ENCODE measurements at regions not wholly inside any gene's neighbourhood (a gene's known extent, or its start where the extent isn't known, plus 50 kb on each side); places are given as distances from the start of the nearest gene placed in this dataset.

DNA sequence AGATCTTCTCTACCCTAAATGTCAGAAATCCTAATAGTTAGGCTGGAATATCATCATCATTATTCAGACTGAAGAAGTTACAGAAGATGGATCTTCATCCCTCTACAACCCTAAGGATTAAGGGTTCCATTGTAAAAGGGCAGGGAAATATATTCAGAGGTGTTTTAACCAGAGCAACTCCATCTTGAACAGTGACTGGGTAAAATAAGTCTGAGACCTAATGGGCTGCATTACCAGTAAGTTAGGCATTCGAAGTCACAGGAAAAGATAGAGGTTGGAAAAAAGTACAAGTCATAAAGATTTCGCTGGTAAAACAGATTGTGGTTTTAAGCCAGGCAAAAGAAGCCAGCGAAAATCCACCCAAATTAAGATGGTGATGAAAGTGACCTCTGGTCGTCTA is 968.7 kb downstream of the CNTNAP5 start:
- DNase-seq (no peak), ATAC-seq (no peak)
- intact Hi-C loops (cut with DNase I) = no loop called here
- H3K4me1 ChIP-seq = no peaks in the 10 kb centered on the region
- H3K27me3 ChIP-seq (ENCODE audit: low read depth) = no peaks in the 10 kb centered on the region
- no peaks in the 10 kb centered on the region for H3K36me3 ChIP-seq
- TF ChIP-seq, protein P1, sequence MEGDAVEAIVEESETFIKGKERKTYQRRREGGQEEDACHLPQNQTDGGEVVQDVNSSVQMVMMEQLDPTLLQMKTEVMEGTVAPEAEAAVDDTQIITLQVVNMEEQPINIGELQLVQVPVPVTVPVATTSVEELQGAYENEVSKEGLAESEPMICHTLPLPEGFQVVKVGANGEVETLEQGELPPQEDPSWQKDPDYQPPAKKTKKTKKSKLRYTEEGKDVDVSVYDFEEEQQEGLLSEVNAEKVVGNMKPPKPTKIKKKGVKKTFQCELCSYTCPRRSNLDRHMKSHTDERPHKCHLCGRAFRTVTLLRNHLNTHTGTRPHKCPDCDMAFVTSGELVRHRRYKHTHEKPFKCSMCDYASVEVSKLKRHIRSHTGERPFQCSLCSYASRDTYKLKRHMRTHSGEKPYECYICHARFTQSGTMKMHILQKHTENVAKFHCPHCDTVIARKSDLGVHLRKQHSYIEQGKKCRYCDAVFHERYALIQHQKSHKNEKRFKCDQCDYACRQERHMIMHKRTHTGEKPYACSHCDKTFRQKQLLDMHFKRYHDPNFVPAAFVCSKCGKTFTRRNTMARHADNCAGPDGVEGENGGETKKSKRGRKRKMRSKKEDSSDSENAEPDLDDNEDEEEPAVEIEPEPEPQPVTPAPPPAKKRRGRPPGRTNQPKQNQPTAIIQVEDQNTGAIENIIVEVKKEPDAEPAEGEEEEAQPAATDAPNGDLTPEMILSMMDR (IDR thresholded peaks at IDR 0.05) = no peak
- no peak overlapping the region for H3K27ac ChIP-seq
- no peak overlapping the region for H3K4me3 ChIP-seq
- H3K9me3 ChIP-seq = no peaks in the 10 kb centered on the region

DNA sequence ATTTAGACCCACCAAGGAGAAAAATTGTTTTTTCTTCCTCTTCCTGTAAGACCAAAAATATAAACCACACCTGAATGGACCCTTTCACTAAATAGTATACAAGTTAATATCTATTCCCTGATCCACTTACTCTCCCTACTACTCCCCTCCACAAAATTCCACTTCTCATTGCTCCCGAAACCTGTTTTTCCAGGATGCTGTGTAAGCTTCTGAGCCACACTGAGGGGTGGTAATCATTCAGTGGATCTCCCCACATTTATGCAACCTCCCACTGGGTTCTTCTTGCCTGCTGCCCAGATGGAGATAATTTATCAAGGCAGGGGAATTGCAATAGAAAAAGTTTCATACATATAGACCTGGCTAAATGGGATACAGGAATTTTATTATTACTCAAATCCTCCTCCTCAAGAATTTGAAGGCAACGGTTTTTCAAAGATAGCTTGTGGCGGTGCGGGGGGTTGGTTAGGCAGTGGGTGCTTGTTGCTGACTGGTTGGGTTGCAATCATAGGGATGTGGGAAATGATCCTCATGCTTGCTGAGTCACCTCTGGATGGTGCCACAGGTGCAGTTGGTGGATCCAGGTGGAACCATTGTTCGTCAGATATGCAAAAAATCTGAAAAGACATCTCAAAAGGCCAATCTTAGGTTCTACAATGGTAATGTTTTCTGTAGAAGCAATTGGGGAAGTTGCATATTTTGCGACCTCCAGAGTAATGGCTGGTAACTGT is 970.3 kb downstream of the CNTNAP5 start:
- H3K27ac ChIP-seq = no peak overlapping the region
- no peaks in the 10 kb centered on the region for H3K36me3 ChIP-seq
- intact Hi-C loops (cut with DNase I) = no loop called here
- no peak for DNase-seq
- TF ChIP-seq, protein P1 (IDR thresholded peaks at IDR 0.05) = no peak
- no peaks in the 10 kb centered on the region for H3K4me1 ChIP-seq
- H3K4me3 ChIP-seq = no peak overlapping the region
- H3K27me3 ChIP-seq (ENCODE audit: low read depth) = no peaks in the 10 kb centered on the region
- H3K9me3 ChIP-seq = no peaks in the 10 kb centered on the region
- ATAC-seq = no peak

DNA sequence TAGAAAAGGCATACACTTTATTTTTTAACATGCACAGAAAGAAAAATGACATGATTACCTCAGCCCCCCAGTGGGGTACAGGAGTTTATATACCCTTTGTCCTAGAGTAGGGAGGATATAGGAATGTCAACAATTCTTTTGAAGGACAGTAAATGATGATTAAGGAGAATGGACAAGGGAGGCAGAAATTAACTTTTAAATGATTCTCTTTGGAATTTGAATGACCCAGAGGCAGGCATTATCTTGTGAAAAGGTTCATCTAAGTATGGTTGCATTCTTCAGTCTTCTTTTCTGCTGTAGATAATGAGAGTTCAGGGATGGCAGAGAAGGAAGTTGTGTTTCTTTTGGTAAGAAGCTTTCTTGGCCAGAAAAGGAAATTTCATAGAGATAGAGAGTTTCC is 971.3 kb downstream of the CNTNAP5 start:
- intact Hi-C loops (cut with DNase I) = no loop called here
- no peaks in the 10 kb centered on the region for H3K4me1 ChIP-seq
- TF ChIP-seq, protein P1 (IDR thresholded peaks at IDR 0.05) = no peak

DNA sequence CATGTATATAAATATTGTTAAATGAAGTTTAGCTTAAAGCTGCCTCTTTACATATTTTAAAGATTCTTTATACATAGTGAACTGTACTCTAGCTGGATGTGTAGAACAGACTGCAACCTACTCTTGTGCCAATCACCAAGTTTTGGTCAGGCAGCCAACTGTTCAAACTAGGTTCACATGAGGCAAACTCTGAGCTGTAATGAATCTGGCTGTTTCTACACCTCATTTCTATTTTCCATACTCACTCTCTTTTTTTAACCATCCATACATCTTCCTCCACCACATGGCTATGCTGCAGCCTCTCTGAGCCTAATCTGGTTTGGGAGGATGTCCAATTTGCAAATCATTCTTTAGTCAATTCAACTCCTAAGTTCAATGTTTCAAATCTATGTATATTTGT is 974.8 kb downstream of the CNTNAP5 start:
- H3K4me3 ChIP-seq = no peak overlapping the region

More for the DNA sequence above, 971.3 kb downstream of the CNTNAP5 start:
- Histone ChIP-seq H3K36me3 (no peaks in the 10 kb centered on the region), H3K27me3 (ENCODE audit: low read depth) (no peaks in the 10 kb centered on the region), H3K27ac (no peak overlapping the region), H3K4me3 (no peak overlapping the region), H3K9me3 (no peaks in the 10 kb centered on the region)
- ATAC-seq = no peak
- DNase-seq = no peak

DNA sequence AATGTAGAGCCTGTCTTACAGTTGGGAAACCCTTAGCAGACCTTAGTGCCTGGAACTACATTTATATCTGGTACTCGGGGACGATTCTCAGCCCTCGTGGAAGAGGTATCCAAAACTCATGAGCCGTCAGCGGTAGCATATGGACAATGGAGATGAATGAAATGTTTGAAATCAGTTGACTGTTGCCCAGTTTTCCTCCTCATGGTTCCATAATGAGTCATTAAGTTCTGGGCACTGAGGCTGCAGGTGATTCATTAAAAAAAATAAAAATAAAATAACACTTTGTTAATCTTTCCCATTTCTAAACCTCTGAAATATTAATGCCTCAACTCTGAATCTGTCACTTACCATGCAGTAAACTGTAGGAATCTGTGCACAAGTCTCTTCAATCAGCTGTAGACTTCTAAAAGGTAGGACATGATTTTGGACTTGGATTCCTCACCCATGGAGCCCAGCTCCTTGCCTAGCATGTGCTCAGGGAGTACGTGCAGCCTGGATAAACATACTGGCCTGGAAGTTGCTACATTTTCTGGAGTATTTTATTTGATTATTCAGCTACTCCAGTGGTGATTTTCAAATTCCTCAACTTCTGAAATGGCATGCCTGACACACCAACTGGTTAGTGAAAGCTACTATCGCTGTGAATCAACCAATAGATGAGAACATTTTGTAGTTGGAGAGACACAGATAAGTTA is 979.2 kb downstream of the CNTNAP5 start:
- DNase-seq (no peak), ATAC-seq (no peak)
- TF ChIP-seq, protein P1 (IDR thresholded peaks at IDR 0.05) = no peak
- H3K36me3 ChIP-seq = no peaks in the 10 kb centered on the region
- H3K4me1 ChIP-seq = no peaks in the 10 kb centered on the region
- no peak overlapping the region for H3K27ac ChIP-seq
- H3K9me3 ChIP-seq = no peaks in the 10 kb centered on the region
- H3K4me3 ChIP-seq = no peak overlapping the region
- H3K27me3 ChIP-seq (ENCODE audit: low read depth) = no peaks in the 10 kb centered on the region
- intact Hi-C loops (cut with DNase I) = no loop called here

More for the DNA sequence above, 974.8 kb downstream of the CNTNAP5 start:
- TF ChIP-seq, protein P1 (IDR thresholded peaks at IDR 0.05) = no peak
- ATAC-seq = no peak
- no peak for DNase-seq
- intact Hi-C loops (cut with DNase I) = no loop called here
- Histone ChIP-seq H3K4me1 (no peaks in the 10 kb centered on the region), H3K27me3 (ENCODE audit: low read depth) (no peaks in the 10 kb centered on the region), H3K36me3 (no peaks in the 10 kb centered on the region), H3K9me3 (no peaks in the 10 kb centered on the region), H3K27ac (no peak overlapping the region)
